MM.1S (cell line): ENCODE measurements at regions not wholly inside any gene's neighbourhood (a gene's known extent, or its start where the extent isn't known, plus 50 kb on each side); places are given as distances from the start of the nearest gene placed in this dataset.

Experiments used
- DNase-seq: peaks from one replicate; pipeline ENCODE4 v3.0.0-alpha.2; 2015
- H2AFZ ChIP-seq: fragments of 300-600 bp; sonication (generic); 2 replicates; pipeline ENCODE4 v1.6.0; 2016; ENCODE audit warnings: antibody characterized with exemption, low read length
- H3F3A ChIP-seq: fragments of 300-600 bp; sonication (generic); 2 replicates; pipeline ENCODE4 v1.6.1; 2016; ENCODE audit warnings: mild to moderate bottlenecking, antibody characterized with exemption, low read length, moderate library complexity, mixed read lengths; ENCODE audit not compliant: insufficient read depth
- H3K27ac ChIP-seq: fragments of 300-600 bp; sonication (generic); 2 replicates; pipeline ENCODE4 v1.5.1; 2016; ENCODE audit warnings: mild to moderate bottlenecking, low read length
- H3K27me3 ChIP-seq: fragments of 300-600 bp; sonication (generic); replicated peaks from 2 replicates; pipeline ENCODE4 v1.6.0; 2016; ENCODE audit warnings: low read length; ENCODE audit not compliant: insufficient read depth
- H3K36me3 ChIP-seq: fragments of 300-600 bp; sonication (generic); replicated peaks from 2 replicates; pipeline ENCODE4 v1.6.1; 2016; ENCODE audit warnings: mild to moderate bottlenecking, low read length, mixed read lengths; ENCODE audit not compliant: insufficient read depth
- H3K4me1 ChIP-seq: fragments of 300-600 bp; sonication (generic); 2 replicates; pipeline ENCODE4 v1.6.1; 2016; ENCODE audit warnings: low read length, mixed read lengths
- H3K4me2 ChIP-seq: fragments of 300-600 bp; sonication (generic); 2 replicates; pipeline ENCODE4 v1.6.0; 2016; ENCODE audit warnings: low read depth, low read length
- H3K4me3 ChIP-seq: fragments of 300-600 bp; sonication (generic); 2 replicates; pipeline ENCODE4 v1.5.1; 2016; ENCODE audit warnings: low read length, mixed read lengths
- H3K79me2 ChIP-seq: fragments of 300-600 bp; sonication (generic); 2 replicates; pipeline ENCODE4 v1.6.1; 2016; ENCODE audit warnings: mixed run types, low read length, mixed read lengths
- H3K9ac ChIP-seq: fragments of 300-600 bp; sonication (generic); 2 replicates; pipeline ENCODE4 v1.6.1; 2016; ENCODE audit warnings: low read length, mixed read lengths
- H3K9me2 ChIP-seq: fragments of 300-600 bp; sonication (generic); replicated peaks from 2 replicates; pipeline ENCODE4 v1.6.1; 2016; ENCODE audit warnings: mild to moderate bottlenecking, low read length, mixed read lengths; ENCODE audit not compliant: insufficient read depth
- H3K9me3 ChIP-seq: fragments of 300-600 bp; sonication (generic); replicated peaks from 2 replicates; pipeline ENCODE4 v1.6.1; 2016; ENCODE audit warnings: mild to moderate bottlenecking, low read length, mixed read lengths; ENCODE audit not compliant: insufficient read depth
- H4K20me1 ChIP-seq: fragments of 300-600 bp; sonication (generic); 2 replicates; pipeline ENCODE4 v1.6.1; 2016; ENCODE audit warnings: mild to moderate bottlenecking, low read length, moderate library complexity, mixed read lengths; ENCODE audit not compliant: insufficient read depth
- CTCF ChIP-seq: fragments of 300-600 bp; sonication (generic); IDR thresholded peaks from 2 replicates; pipeline ENCODE4 v1.5.1; 2016; ENCODE audit warnings: antibody characterized with exemption, low read length, mixed read lengths
- EZH2 ChIP-seq: fragments of 300-600 bp; sonication (generic); optimal IDR thresholded peaks from 2 replicates; pipeline ENCODE3; 2017; ENCODE audit warnings: low read depth, mild to moderate bottlenecking, antibody characterized with exemption, low read length, mixed read lengths
- EZH2phosphoT487 ChIP-seq: fragments of 300-600 bp; sonication (generic); IDR thresholded peaks from 2 replicates; pipeline ENCODE4 v1.6.1; 2018; ENCODE audit warnings: antibody characterized with exemption, low read length

GRCh38 chr1:38328278-38329035 is 281.9 kb upstream of the POU3F1 start:
- H3K27me3 ChIP-seq = no peaks in the 10 kb centered on the region
- no peak overlapping the region for H3K9ac ChIP-seq
- no peaks in the 10 kb centered on the region for H3K9me3 ChIP-seq
- H3K4me2 ChIP-seq = no peak overlapping the region
- H3K9me2 ChIP-seq = no peaks in the 10 kb centered on the region
- H3K27ac ChIP-seq = no peak overlapping the region
- H3K79me2 ChIP-seq = no peaks in the 10 kb centered on the region
- H3K36me3 ChIP-seq = no peaks in the 10 kb centered on the region
- no peaks in the 10 kb centered on the region for H3K4me1 ChIP-seq
- no peak for DNase-seq
- no peak overlapping the region for H3K4me3 ChIP-seq
- H2AFZ ChIP-seq = no peak overlapping the region
- no peaks in the 10 kb centered on the region for H3F3A ChIP-seq
- no peak for TF ChIP-seq EZH2
- no peak for TF ChIP-seq CTCF
- no peak for TF ChIP-seq EZH2phosphoT487
- no peaks in the 10 kb centered on the region for H4K20me1 ChIP-seq

GRCh38 chr1:38327559-38327973 is 281.0 kb upstream of the POU3F1 start:
- H3K79me2 ChIP-seq = no peaks in the 10 kb centered on the region
- H3K9ac ChIP-seq = no peak overlapping the region
- H3K27me3 ChIP-seq = no peaks in the 10 kb centered on the region
- no peaks in the 10 kb centered on the region for H3K36me3 ChIP-seq
- no peak for DNase-seq
- H3K4me3 ChIP-seq = no peak overlapping the region
- H3K4me2 ChIP-seq = no peak overlapping the region
- TF ChIP-seq CTCF (no peak), EZH2phosphoT487 (no peak), EZH2 (no peak)
- no peaks in the 10 kb centered on the region for H3F3A ChIP-seq
- H3K9me3 ChIP-seq = no peaks in the 10 kb centered on the region
- H2AFZ ChIP-seq = no peak overlapping the region
- no peaks in the 10 kb centered on the region for H3K4me1 ChIP-seq
- H4K20me1 ChIP-seq = no peaks in the 10 kb centered on the region
- H3K9me2 ChIP-seq = no peaks in the 10 kb centered on the region
- no peak overlapping the region for H3K27ac ChIP-seq

- no peak overlapping the region for H3K9ac ChIP-seq
- H3K79me2 ChIP-seq = no peaks in the 10 kb centered on the region
- H3K4me3 ChIP-seq = no peak overlapping the region
- H2AFZ ChIP-seq = no peak overlapping the region
- TF ChIP-seq EZH2phosphoT487 (no peak), EZH2 (no peak), CTCF (no peak)
- H3K27me3 ChIP-seq = no peaks in the 10 kb centered on the region
- H3K4me1 ChIP-seq = no peaks in the 10 kb centered on the region
- no peaks in the 10 kb centered on the region for H3K9me3 ChIP-seq
- no peaks in the 10 kb centered on the region for H3K9me2 ChIP-seq
- H3K36me3 ChIP-seq = no peaks in the 10 kb centered on the region
- H3F3A ChIP-seq = no peaks in the 10 kb centered on the region
- no peak overlapping the region for H3K27ac ChIP-seq
- H4K20me1 ChIP-seq = no peaks in the 10 kb centered on the region
- no peak overlapping the region for H3K4me2 ChIP-seq
- DNase-seq = no peak
These were observed 280.3 kb upstream of the POU3F1 start for GRCh38 chr1:38326856-38327255.
